ENCODE measurements at regions not wholly inside any gene's neighbourhood (a gene's known extent, or its start where the extent isn't known, plus 50 kb on each side); places are given as distances from the start of the nearest gene placed in this dataset.
"Not testable (repeated sequence)": the region's sequence is repeated elsewhere in the genome, so short reads cannot be mapped to it uniquely, and the experiment has no call there.

GRCh38 chr1:120297345-120297953, 117.4 kb upstream of the NBPF8 start:
- H3K27ac Mint-ChIP-seq; H3K4me1 Mint-ChIP-seq; H3K36me3 Mint-ChIP-seq (ENCODE audit: low read depth); POLR2A ChIA-PET; DNase-seq; CTCF ChIA-PET; H3K4me3 Mint-ChIP-seq; H3K27me3 Mint-ChIP-seq; H3K9me3 Mint-ChIP-seq: not testable (repeated sequence)

- H3K27ac Mint-ChIP-seq; H3K4me1 Mint-ChIP-seq; DNase-seq; H3K27me3 Mint-ChIP-seq; CTCF ChIA-PET; H3K9me3 Mint-ChIP-seq; H3K4me3 Mint-ChIP-seq; POLR2A ChIA-PET; H3K36me3 Mint-ChIP-seq (ENCODE audit: low read depth): not testable (repeated sequence)
Observed at GRCh38 chr1:120290105-120290504, 113.8 kb upstream of the SEC22B start.

GRCh38 chr1:120289601-120290074, 113.3 kb upstream of the SEC22B start:
- H3K9me3 Mint-ChIP-seq; H3K4me1 Mint-ChIP-seq; POLR2A ChIA-PET; H3K27ac Mint-ChIP-seq; DNase-seq; CTCF ChIA-PET; H3K27me3 Mint-ChIP-seq; H3K4me3 Mint-ChIP-seq; H3K36me3 Mint-ChIP-seq (ENCODE audit: low read depth): not testable (repeated sequence)

- H3K4me3 Mint-ChIP-seq; H3K9me3 Mint-ChIP-seq; DNase-seq; H3K27ac Mint-ChIP-seq; POLR2A ChIA-PET; H3K27me3 Mint-ChIP-seq; H3K4me1 Mint-ChIP-seq; CTCF ChIA-PET; H3K36me3 Mint-ChIP-seq (ENCODE audit: low read depth): not testable (repeated sequence)
Observed at GRCh38 chr1:120288814-120289600, 112.7 kb upstream of the SEC22B start.

- CTCF ChIA-PET; H3K9me3 Mint-ChIP-seq; H3K27ac Mint-ChIP-seq; H3K36me3 Mint-ChIP-seq (ENCODE audit: low read depth); H3K4me1 Mint-ChIP-seq; H3K27me3 Mint-ChIP-seq; DNase-seq; H3K4me3 Mint-ChIP-seq; POLR2A ChIA-PET: not testable (repeated sequence)
Observed at GRCh38 chr1:120288167-120288566, 111.8 kb upstream of the SEC22B start.

- H3K36me3 Mint-ChIP-seq (ENCODE audit: low read depth); H3K27me3 Mint-ChIP-seq; DNase-seq; H3K27ac Mint-ChIP-seq; H3K4me1 Mint-ChIP-seq; CTCF ChIA-PET; H3K9me3 Mint-ChIP-seq; POLR2A ChIA-PET; H3K4me3 Mint-ChIP-seq: not testable (repeated sequence)
Observed at GRCh38 chr1:120282744-120283464, 106.6 kb upstream of the SEC22B start.

GRCh38 chr1:120278259-120278610, 101.9 kb upstream of the SEC22B start:
- POLR2A ChIA-PET; H3K36me3 Mint-ChIP-seq (ENCODE audit: low read depth); H3K4me3 Mint-ChIP-seq; DNase-seq; CTCF ChIA-PET; H3K9me3 Mint-ChIP-seq; H3K27ac Mint-ChIP-seq; H3K27me3 Mint-ChIP-seq; H3K4me1 Mint-ChIP-seq: not testable (repeated sequence)

- H3K9me3 Mint-ChIP-seq; H3K27ac Mint-ChIP-seq; H3K4me3 Mint-ChIP-seq; H3K36me3 Mint-ChIP-seq (ENCODE audit: low read depth); H3K27me3 Mint-ChIP-seq; H3K4me1 Mint-ChIP-seq; CTCF ChIA-PET; DNase-seq; POLR2A ChIA-PET: not testable (repeated sequence)
Observed at GRCh38 chr1:120277428-120278258, 101.3 kb upstream of the SEC22B start.

- H3K27ac Mint-ChIP-seq; H3K9me3 Mint-ChIP-seq; H3K4me1 Mint-ChIP-seq; DNase-seq; POLR2A ChIA-PET; H3K27me3 Mint-ChIP-seq; H3K36me3 Mint-ChIP-seq (ENCODE audit: low read depth); CTCF ChIA-PET; H3K4me3 Mint-ChIP-seq: not testable (repeated sequence)
Observed at GRCh38 chr1:120276710-120277109, 100.4 kb upstream of the SEC22B start.

- POLR2A ChIA-PET; H3K36me3 Mint-ChIP-seq (ENCODE audit: low read depth); DNase-seq; H3K27ac Mint-ChIP-seq; CTCF ChIA-PET; H3K4me1 Mint-ChIP-seq; H3K4me3 Mint-ChIP-seq; H3K27me3 Mint-ChIP-seq; H3K9me3 Mint-ChIP-seq: not testable (repeated sequence)
Observed at GRCh38 chr1:120274438-120274837, 98.1 kb upstream of the SEC22B start.

GRCh38 chr1:120273363-120273762, 97.0 kb upstream of the SEC22B start:
- POLR2A ChIA-PET; H3K36me3 Mint-ChIP-seq (ENCODE audit: low read depth); H3K9me3 Mint-ChIP-seq; CTCF ChIA-PET; H3K4me1 Mint-ChIP-seq; H3K27me3 Mint-ChIP-seq; H3K4me3 Mint-ChIP-seq: not testable (repeated sequence)
- DNase-seq, result peak; percentile 5
- peak overlapping the region; percentile 76 for H3K27ac Mint-ChIP-seq

GRCh38 chr1:120272242-120272641, 95.9 kb upstream of the SEC22B start:
- H3K4me3 Mint-ChIP-seq, H3K4me1 Mint-ChIP-seq, POLR2A ChIA-PET: not testable (repeated sequence)

GRCh38 chr1:120271561-120272221, 95.4 kb upstream of the SEC22B start:
- H3K4me1 Mint-ChIP-seq; H3K4me3 Mint-ChIP-seq; CTCF ChIA-PET; H3K27ac Mint-ChIP-seq; H3K9me3 Mint-ChIP-seq; H3K36me3 Mint-ChIP-seq (ENCODE audit: low read depth); POLR2A ChIA-PET; DNase-seq; H3K27me3 Mint-ChIP-seq: not testable (repeated sequence)

More at GRCh38 chr1:120272242-120272641, 95.9 kb upstream of the SEC22B start:
- H3K27ac Mint-ChIP-seq; H3K27me3 Mint-ChIP-seq; CTCF ChIA-PET; DNase-seq; H3K9me3 Mint-ChIP-seq; H3K36me3 Mint-ChIP-seq (ENCODE audit: low read depth): not testable (repeated sequence)

Data from activated CD4-positive, alpha-beta T cell treated with anti-CD3 and anti-CD28 coated beads, Interleukin-2, amount 10 ng/mL, durations not matched to agents 7 days and 5 days (primary cell).